Peyer's patch (tissue), 4 donors: ENCODE measurements at regions not wholly inside any gene's neighbourhood (a gene's known extent, or its start where the extent isn't known, plus 50 kb on each side); places are given as distances from the start of the nearest gene placed in this dataset.

Experiments used
- DNase-seq, 3 donors: peaks; one replicate each; pipeline ENCODE4 v3.0.0-alpha.2; 2017 to 2019
- H3K27ac ChIP-seq, 4 donors: fragments of 200-600 bp; sonication (generic); one replicate each; pipeline ENCODE4 v1.5.1; 2016 to 2019
- H3K27me3 ChIP-seq, 2 donors: fragments of 200-600 bp; sonication (generic); one replicate each; pipeline ENCODE4 v1.5.1; 2019
- H3K36me3 ChIP-seq, 3 donors: fragments of 200-600 bp; sonication (generic); one replicate each; pipeline ENCODE4 v1.5.1; 2016 to 2019
- H3K4me1 ChIP-seq, 4 donors: fragments of 200-600 bp; sonication (generic); one replicate each; pipeline ENCODE4 v1.5.1; 2016 to 2019
- H3K4me3 ChIP-seq, 4 donors: fragments of 200-600 bp; sonication (generic); 1 replicate in 3 of 4; 2 replicates in 1 of 4; pipeline ENCODE4 v1.5.1; 2016 to 2019; ENCODE audit warnings: mild to moderate bottlenecking in 1 of 4
- H3K9me3 ChIP-seq, 4 donors: fragments of 200-600 bp; sonication (generic); one replicate each; pipeline ENCODE4 v1.5.1; 2016 to 2019; ENCODE audit warnings: mild to moderate bottlenecking in 1 of 4
- POLR2A ChIP-seq, 2 donors: fragments of 450-650 bp; IDR thresholded peaks; one replicate each; pipeline ENCODE4 v1.5.1; 2017; ENCODE audit warnings: antibody characterized with exemption in 2 of 2, mild to moderate bottlenecking in 2 of 2, moderate library complexity in 2 of 2
- TF ChIP-seq, protein P1 (sequence below), 6 experiments: fragments of 450-650 bp in 4 of 6; fragments of 200-600 bp in 2 of 6; sonication (generic) in 1 of 6; IDR thresholded peaks; one replicate each; pipeline ENCODE4 v1.5.1; 2017 to 2019; ENCODE audit warnings: antibody characterized with exemption in 6 of 6, mild to moderate bottlenecking in 3 of 6, moderate library complexity in 1 of 6

DNA sequence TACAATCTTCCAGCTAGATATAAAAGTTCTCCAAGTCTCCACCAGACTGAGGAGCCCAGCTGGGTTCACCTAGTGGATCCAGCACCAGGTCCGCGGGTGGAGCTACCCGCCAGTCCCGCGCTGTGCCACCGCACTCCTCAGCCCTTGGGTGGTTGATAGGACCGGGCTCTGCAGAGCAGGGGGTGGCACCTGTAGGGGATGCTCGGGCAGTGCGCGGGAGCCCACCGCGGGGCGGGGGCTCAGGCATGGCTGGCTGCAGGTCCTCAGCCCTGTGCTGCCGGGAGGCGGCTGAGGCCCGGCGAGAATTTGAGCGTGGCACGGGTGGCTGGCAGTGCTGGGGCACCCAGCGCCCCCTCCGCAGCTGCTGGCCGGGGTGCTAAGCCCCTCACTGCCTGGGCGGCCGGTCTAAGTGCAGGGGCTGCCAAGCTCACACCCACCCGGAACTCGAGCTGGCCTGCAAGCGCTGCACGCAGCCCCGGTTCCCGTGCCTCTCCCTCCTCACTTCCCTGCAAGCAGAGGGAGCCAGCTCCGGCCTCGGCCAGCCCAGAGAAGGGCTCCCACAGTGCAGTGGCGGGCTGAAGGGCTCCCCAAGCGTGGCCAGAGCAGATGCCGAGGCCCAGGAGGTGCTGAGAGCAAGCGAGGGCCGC lies 542.8 kb upstream of the PCDH9 start:
- DNase-seq, result peak in 1 of 3 donors; percentile 43
- Histone ChIP-seq H3K9me3 (peaks cover 0 to 2% (median 0%) of the 10 kb centered on the region in 4 donors), H3K36me3 (no peaks in the 10 kb centered on the region), H3K4me3 (no peak overlapping the region), H3K4me1 (no peaks in the 10 kb centered on the region), H3K27ac (no peak overlapping the region), H3K27me3 (no peaks in the 10 kb centered on the region)
- no peak for TF ChIP-seq POLR2A (IDR thresholded peaks at IDR 0.05)
- TF ChIP-seq, protein P1, sequence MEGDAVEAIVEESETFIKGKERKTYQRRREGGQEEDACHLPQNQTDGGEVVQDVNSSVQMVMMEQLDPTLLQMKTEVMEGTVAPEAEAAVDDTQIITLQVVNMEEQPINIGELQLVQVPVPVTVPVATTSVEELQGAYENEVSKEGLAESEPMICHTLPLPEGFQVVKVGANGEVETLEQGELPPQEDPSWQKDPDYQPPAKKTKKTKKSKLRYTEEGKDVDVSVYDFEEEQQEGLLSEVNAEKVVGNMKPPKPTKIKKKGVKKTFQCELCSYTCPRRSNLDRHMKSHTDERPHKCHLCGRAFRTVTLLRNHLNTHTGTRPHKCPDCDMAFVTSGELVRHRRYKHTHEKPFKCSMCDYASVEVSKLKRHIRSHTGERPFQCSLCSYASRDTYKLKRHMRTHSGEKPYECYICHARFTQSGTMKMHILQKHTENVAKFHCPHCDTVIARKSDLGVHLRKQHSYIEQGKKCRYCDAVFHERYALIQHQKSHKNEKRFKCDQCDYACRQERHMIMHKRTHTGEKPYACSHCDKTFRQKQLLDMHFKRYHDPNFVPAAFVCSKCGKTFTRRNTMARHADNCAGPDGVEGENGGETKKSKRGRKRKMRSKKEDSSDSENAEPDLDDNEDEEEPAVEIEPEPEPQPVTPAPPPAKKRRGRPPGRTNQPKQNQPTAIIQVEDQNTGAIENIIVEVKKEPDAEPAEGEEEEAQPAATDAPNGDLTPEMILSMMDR (IDR thresholded peaks at IDR 0.05), result no peak

DNA sequence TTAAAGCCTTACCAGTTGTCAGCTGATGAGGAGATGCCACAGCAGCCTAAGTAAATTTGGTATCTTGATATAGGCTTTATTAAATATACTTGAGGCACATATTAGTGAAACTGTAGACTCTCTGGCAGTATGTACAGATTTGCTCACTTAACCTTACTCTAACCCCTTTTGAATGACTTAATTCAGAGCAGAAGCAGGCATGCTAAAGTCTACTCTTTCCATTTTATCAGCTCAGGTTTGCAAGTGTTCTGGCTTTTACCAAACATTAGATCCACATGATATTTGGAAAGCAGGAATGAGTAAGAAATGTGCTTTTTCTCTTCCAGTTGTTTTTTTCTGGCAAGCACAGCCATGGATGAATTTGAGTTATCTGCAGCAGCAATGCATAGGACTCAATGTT lies 541.0 kb upstream of the PCDH9 start:
- H3K27me3 ChIP-seq, result no peaks in the 10 kb centered on the region
- H3K9me3 ChIP-seq, result peaks cover 0 to 2% (median 0%) of the 10 kb centered on the region in 4 donors
- no peak for TF ChIP-seq POLR2A (IDR thresholded peaks at IDR 0.05)
- TF ChIP-seq, protein P1 (IDR thresholded peaks at IDR 0.05), result no peak
- H3K4me1 ChIP-seq, result no peaks in the 10 kb centered on the region
- H3K36me3 ChIP-seq, result no peaks in the 10 kb centered on the region
- H3K4me3 ChIP-seq, result no peak overlapping the region
- DNase-seq, result no peak
- H3K27ac ChIP-seq, result no peak overlapping the region

DNA sequence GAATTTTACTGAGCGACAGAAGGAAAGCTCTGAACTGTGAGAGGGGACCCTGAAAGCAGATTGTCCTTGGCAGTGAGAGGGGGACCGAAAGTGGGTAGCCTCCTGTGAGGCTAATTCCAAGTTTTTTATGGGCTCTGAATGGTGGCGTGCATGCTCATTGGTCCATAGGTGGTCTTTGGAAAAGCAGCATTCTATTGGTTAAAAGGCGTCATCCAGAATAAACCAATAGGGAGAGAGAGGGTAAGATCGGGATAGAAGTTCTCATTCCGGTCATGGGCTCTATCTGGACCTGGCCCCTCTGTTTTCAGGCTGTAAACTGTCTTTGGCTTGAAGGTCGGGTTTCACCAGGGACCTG lies 539.8 kb upstream of the PCDH9 start:
- no peak for DNase-seq
- Histone ChIP-seq H3K4me3 (no peak overlapping the region), H3K9me3 (peaks cover 0 to 2% (median 0%) of the 10 kb centered on the region in 4 donors), H3K4me1 (no peaks in the 10 kb centered on the region), H3K27me3 (no peaks in the 10 kb centered on the region), H3K27ac (no peak overlapping the region), H3K36me3 (no peaks in the 10 kb centered on the region)
- TF ChIP-seq POLR2A (IDR thresholded peaks at IDR 0.05), result no peak
- TF ChIP-seq, protein P1 (IDR thresholded peaks at IDR 0.05), result no peak

DNA sequence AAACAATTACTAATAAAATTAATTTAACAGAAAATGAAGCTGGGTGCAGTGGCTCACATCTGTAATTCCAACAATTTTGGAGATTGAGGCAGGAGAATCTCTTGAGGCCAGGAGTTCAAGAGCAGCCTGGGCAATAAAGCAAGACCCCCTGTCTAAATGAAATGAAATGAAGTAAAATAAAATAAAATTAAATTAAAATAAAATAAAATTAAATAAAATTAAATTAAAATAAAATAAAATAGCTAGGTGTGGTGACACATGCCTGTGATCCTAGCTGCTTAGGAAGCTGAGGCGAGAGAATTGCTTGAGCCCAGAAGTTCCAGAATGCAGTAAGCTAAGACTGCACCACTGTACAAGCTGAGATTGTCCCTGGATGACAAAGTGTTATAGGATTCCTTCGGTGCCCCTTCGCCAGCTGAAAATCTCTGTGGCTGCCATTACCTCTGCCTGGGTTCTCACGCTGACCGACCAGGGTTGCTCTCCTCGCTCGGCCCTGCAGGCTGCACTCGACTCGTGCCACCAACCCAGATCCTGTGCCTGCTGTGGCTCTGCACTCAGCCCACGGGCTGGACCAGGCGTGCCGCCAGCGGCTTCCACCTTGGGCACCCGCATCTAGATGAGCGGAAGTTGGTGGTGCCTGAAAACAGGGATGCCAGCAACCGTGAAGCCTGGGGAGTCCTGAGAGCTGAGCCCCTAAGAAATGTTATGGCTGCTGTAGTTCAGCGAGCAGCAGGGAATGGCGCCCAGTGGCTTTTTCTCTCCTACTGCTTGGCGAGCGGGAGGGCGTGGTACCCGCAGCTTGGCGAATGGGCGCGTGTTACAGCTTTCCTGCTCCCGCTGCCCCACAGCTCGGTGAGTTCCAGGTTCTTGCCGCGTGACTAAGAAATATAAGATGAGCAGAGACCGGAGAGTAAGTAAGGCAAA lies 539.2 kb upstream of the PCDH9 start:
- H3K4me1 ChIP-seq, result no peaks in the 10 kb centered on the region
- no peaks in the 10 kb centered on the region for H3K27me3 ChIP-seq
- H3K27ac ChIP-seq, result no peak overlapping the region
- peaks cover 0 to 2% (median 0%) of the 10 kb centered on the region in 4 donors for H3K9me3 ChIP-seq
- TF ChIP-seq POLR2A (IDR thresholded peaks at IDR 0.05), result no peak
- TF ChIP-seq, protein P1 (IDR thresholded peaks at IDR 0.05), result no peak
- peak in 1 of 3 donors; percentile 41 for DNase-seq
- H3K4me3 ChIP-seq, result no peak overlapping the region
- no peaks in the 10 kb centered on the region for H3K36me3 ChIP-seq

DNA sequence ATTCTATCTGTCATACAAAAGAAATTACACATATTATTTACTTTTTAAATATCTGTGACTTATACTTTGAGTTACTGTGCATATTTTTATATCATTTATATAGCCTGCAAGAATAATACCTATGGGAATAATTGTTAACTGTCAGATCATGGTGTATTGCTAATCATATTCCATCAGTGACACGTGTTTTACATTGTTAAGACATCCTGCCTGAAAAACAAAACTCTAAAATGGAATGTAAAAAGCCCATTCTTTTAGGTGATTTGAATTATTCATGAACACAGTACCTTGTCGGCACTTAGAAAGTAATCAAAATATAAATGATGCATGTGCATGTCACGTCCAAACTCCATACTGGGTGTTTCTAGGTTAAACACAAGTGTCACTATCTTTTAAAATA lies 533.8 kb upstream of the PCDH9 start:
- H3K9me3 ChIP-seq, result no peaks in the 10 kb centered on the region
- H3K27ac ChIP-seq, result no peak overlapping the region
- TF ChIP-seq, protein P1 (IDR thresholded peaks at IDR 0.05), result no peak
- TF ChIP-seq POLR2A (IDR thresholded peaks at IDR 0.05), result no peak
- H3K4me3 ChIP-seq, result no peak overlapping the region
- H3K27me3 ChIP-seq, result no peaks in the 10 kb centered on the region
- no peaks in the 10 kb centered on the region for H3K4me1 ChIP-seq
- no peaks in the 10 kb centered on the region for H3K36me3 ChIP-seq
- DNase-seq, result no peak
